GM21786 (cell line): ENCODE measurements at regions not wholly inside any gene's neighbourhood (a gene's known extent, or its start where the extent isn't known, plus 50 kb on each side); places are given as distances from the start of the nearest gene placed in this dataset.

Experiments used
- ATAC-seq: cut with Tn5 transposase; IDR thresholded peaks from one replicate; pipeline ENCODE4 v1.9.1; 2021; ENCODE audit not compliant: unreplicated experiment

DNA sequence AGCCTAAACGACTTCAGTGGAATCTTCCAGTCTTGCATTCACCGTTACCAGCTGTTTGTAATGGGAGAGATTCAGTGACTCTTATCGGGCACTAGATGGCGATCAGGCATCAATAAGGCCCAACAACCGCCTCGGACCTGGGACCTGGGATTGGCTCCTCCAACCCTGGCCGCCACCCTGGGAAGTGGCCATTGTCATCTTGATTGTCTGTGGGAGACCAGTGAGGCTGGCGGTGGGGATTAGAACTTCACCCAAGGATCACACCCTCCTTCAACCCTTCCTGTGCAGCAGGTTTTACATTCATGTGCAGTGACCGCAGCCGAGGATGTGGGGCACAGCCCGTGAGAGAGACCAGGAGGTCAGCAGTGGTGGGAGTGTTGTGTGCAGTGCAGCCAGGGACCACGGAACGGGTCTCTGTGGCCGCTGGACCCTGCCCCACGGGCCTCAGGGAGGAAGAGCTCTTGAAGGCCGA is 85.3 kb downstream of the SPP2 start:
- no peak for ATAC-seq

DNA sequence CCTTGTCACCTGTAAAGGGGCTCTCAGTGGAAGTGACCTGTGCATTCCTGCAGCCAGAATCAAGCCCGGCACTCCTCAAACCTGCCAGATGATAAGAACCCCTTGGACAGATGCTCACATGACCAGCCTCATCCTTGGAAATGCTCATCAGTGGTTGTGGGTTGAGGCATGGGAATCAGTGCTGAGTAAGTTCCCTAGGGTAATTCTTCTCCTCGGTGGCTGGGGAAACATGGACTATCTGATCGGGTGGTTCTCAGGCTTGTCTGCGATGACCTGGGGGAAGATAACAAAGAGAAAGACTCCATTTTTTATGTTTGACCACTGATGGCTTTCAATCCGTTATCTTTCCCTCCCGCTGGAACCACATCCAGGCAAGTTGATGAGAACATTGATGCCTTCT is 84.0 kb downstream of the SPP2 start:
- no peak for ATAC-seq

DNA sequence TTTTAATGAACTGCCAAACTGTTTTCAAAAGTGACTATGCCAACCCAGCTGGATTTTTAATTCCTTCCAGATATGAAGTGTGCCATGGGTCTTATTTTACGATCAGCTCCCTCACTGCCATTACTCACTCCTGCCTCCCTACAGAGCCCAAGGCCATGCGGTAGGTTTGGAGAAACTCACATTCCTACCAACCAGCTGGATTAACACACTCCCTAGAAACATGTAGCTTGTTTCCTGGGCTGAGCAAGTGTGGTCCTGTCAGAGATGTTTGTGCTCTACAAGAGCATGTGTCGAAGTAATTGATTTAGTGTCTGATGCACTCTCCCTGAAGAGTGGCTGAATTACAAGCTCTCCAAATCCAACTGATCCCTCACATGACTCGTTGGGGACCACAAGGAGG is 82.5 kb downstream of the SPP2 start:
- ATAC-seq = no peak

DNA sequence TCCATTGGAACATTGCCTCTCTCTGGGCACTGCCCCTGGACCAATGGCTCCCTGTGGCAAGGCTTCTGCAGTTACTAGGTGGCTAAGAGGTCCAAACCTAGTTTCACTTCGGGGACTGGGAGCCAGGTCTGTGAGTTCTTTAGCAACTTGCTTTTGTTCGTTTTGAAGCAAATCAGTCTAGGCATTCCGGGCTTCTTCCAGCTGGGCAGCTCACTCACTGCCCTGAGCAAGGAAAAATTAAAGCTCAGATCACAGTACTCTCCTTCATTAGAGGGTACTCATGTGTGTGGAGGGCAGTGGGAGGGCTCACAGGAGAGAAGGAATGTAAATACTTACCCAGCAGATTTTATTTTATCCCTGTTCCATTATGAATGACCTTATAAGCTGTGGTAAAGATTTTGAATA is 80.3 kb downstream of the SPP2 start:
- ATAC-seq = no peak

DNA sequence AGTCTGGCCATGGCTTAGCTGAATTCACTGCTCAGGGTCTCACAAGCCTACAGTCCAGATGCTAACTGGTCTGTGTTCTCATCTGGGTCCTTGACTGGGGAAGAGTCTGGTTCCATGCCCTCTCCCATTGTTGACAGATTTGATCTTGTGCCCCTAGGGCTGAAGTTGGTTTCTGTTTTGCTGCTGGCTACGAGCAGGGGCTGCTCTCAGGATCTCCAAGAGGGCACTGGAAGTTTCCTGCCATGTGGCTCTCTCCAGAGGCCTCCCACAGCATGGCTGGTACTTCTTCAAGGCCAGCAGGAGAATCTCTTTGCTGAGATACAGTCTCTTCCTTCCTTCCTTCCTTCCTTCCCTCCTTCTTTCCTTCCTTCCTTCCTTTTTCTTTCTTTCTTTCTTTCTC is 78.1 kb downstream of the SPP2 start:
- no peak for ATAC-seq
